GM12874 (cell line): ENCODE measurements at regions not wholly inside any gene's neighbourhood (a gene's known extent, or its start where the extent isn't known, plus 50 kb on each side); places are given as distances from the start of the nearest gene placed in this dataset.

Source experiments
- CTCF ChIP-seq: IDR thresholded peaks from 2 replicates; pipeline ENCODE4 v1.5.1; 2011; ENCODE audit warnings: low read depth, mild to moderate bottlenecking, control low read depth, low read length, moderate library complexity; ENCODE audit not compliant: insufficient read depth

GRCh38 chr4:177901786-177902185, 459.5 kb upstream of the AGA start:
- no peak for TF ChIP-seq CTCF

GRCh38 chr4:177902386-177902785, 460.1 kb upstream of the AGA start:
- TF ChIP-seq CTCF: no peak

DNA sequence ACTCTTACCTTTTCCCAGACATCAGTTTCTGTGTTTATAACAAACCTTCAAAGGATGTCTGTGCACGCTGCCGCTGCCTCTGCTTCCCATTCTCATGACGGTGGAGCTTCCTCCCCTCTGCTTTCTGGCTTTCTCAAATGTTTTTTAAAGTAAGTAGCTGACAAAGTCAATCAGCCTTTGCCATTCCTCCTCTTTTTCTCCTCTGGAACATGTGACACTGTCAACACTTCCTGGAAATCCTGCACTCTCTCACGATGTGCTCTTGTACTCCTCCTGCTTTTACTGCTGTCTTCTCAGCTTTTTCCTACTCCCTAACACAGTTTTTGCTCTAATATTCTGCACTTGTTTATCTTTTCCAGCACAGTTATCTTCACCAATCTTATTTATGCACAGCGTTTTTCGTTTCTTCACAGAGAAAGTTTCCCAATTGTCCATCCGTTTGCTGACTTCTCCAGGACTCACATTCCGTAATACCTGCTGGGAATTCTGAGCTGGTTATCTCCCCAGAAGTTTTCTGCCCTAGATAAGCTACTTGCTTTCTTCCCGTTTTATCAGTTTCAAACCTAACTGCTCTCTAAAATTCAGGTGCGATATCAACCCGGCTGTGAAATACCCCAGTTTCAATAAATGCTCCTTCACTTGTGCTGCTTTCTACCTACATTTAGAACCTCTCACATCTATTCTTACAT, 465.6 kb upstream of the AGA start:
- no peak for TF ChIP-seq CTCF

DNA sequence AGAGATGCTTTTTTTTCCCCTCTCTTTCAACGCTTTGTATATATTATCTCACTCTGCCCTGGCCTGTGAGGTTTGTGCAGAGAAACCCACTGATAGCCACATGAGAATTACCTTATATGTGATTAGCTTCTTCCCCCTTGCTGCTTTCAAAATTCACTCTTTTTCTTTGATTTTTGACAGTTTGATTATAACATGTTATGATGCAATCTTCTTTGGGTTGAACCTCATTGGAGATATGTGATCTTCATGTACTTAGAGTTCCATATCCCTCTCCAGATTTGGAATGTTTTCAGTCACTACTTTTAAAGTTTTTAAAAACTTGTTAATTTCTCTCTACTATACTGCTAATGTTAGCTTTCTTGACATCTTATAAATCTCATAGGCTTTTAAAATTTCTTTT, 479.5 kb upstream of the AGA start:
- TF ChIP-seq CTCF: no peak

DNA sequence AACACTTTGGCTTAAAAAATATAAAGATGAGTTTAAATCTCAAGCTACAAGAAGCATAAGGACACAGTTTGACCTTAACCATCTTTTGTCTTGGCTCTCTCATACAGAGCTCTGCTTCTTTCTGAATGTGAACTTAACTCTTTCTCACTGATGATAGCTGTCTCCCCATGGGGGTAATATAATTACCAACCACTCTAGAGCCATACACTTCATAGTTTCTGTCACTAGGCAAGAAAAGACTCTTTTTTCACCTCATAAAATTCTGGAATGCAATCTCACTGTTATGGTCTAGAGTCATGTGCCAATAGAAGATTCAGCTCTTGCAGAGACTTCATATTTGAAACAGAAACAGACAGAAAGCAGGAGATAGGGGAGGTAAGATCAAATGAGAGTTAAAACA, 481.7 kb upstream of the AGA start:
- no peak for TF ChIP-seq CTCF

GRCh38 chr4:177937041-177937440, 494.8 kb upstream of the AGA start:
- TF ChIP-seq CTCF: no peak

- no peak for TF ChIP-seq CTCF
Measured at GRCh38 chr4:177938226-177938625, 496.0 kb upstream of the AGA start.
